H1 (cell line): ENCODE measurements at regions not wholly inside any gene's neighbourhood (a gene's known extent, or its start where the extent isn't known, plus 50 kb on each side); places are given as distances from the start of the nearest gene placed in this dataset.

Experiments used
- HDAC2 ChIP-seq, 2 experiments: fragments of 300-600 bp in 1 of 2; sonication (generic) in 1 of 2; IDR thresholded peaks; 2 replicates each; pipeline ENCODE4 v1.6.1; 2011 to 2012; ENCODE audit warnings: low read depth in 2 of 2, low read length in 2 of 2, mild to moderate bottlenecking in 2 of 2, moderate library complexity in 2 of 2, borderline replicate concordance in 1 of 2, inconsistent platforms in 1 of 2
- JUND ChIP-seq: IDR thresholded peaks from 2 replicates; pipeline ENCODE4 v1.6.1; 2011; ENCODE audit warnings: mild to moderate bottlenecking, improper control_type of control experiment, low read length
- POLR2A ChIP-seq, 2 experiments: IDR thresholded peaks; 1 replicate in 1 of 2; 2 replicates in 1 of 2; pipeline ENCODE4 v1.6.1; 2011; ENCODE audit warnings: low read depth in 2 of 2, low read length in 2 of 2, mild to moderate bottlenecking in 2 of 2; ENCODE audit errors: control extremely low read depth in 1 of 2
- RFX5 ChIP-seq: IDR thresholded peaks from 2 replicates; pipeline ENCODE4 v1.6.1; 2011; ENCODE audit warnings: low read depth, low read length, improper control_type of control experiment, borderline replicate concordance
- SP1 ChIP-seq: IDR thresholded peaks from 2 replicates; pipeline ENCODE4 v1.6.1; 2011; ENCODE audit warnings: low read depth, low read length
- TF ChIP-seq, protein P1 (sequence below): fragments of 300-600 bp; sonication (generic); IDR thresholded peaks from 2 replicates; pipeline ENCODE4 v1.7.1; 2012; ENCODE audit warnings: low read length, moderate library complexity, mild to moderate bottlenecking, inconsistent platforms; ENCODE audit not compliant: insufficient replicate concordance
- TF ChIP-seq, protein P2 (sequence below), 3 experiments: IDR thresholded peaks; 1 replicate in 2 of 3; 2 replicates in 1 of 3; pipeline versions ENCODE4 v1.5.1 to v1.6.1; 2011; ENCODE audit warnings: low read length in 3 of 3, mild to moderate bottlenecking in 3 of 3, inconsistent platforms in 2 of 3, low read depth in 1 of 3, moderate library complexity in 1 of 3; ENCODE audit not compliant: insufficient read depth in 1 of 3; ENCODE audit errors: control extremely low read depth in 1 of 3
- TF ChIP-seq, protein P3 (sequence below): IDR thresholded peaks from 2 replicates; pipeline ENCODE4 v1.6.1; 2012; ENCODE audit warnings: inconsistent platforms

DNA sequence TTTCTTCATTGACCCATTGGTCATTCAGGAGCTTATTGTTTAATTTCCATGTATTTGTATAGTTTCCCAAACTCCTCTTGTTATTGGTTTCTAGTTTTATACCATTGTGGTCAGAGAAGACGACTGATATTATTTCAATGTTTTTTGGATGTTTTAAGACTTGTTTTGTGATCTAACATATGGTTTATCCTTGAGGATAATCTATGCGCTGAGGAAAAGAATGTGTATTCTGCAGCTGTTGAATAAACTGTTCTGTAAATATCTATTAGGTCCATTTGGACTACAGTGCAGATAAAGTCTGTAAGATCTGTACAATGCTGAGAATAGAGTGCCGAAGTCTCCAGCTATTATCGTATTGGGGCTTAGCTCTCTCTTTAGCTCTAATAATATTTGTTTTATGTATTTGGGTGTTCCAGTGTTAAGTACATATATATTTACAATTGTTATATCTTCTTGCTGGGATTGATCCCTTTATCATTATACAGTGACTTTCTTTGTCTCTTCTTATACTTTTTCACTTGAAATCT lies 223.3 kb upstream of the ZNF217 start (continued):
- TF ChIP-seq, protein P1, sequence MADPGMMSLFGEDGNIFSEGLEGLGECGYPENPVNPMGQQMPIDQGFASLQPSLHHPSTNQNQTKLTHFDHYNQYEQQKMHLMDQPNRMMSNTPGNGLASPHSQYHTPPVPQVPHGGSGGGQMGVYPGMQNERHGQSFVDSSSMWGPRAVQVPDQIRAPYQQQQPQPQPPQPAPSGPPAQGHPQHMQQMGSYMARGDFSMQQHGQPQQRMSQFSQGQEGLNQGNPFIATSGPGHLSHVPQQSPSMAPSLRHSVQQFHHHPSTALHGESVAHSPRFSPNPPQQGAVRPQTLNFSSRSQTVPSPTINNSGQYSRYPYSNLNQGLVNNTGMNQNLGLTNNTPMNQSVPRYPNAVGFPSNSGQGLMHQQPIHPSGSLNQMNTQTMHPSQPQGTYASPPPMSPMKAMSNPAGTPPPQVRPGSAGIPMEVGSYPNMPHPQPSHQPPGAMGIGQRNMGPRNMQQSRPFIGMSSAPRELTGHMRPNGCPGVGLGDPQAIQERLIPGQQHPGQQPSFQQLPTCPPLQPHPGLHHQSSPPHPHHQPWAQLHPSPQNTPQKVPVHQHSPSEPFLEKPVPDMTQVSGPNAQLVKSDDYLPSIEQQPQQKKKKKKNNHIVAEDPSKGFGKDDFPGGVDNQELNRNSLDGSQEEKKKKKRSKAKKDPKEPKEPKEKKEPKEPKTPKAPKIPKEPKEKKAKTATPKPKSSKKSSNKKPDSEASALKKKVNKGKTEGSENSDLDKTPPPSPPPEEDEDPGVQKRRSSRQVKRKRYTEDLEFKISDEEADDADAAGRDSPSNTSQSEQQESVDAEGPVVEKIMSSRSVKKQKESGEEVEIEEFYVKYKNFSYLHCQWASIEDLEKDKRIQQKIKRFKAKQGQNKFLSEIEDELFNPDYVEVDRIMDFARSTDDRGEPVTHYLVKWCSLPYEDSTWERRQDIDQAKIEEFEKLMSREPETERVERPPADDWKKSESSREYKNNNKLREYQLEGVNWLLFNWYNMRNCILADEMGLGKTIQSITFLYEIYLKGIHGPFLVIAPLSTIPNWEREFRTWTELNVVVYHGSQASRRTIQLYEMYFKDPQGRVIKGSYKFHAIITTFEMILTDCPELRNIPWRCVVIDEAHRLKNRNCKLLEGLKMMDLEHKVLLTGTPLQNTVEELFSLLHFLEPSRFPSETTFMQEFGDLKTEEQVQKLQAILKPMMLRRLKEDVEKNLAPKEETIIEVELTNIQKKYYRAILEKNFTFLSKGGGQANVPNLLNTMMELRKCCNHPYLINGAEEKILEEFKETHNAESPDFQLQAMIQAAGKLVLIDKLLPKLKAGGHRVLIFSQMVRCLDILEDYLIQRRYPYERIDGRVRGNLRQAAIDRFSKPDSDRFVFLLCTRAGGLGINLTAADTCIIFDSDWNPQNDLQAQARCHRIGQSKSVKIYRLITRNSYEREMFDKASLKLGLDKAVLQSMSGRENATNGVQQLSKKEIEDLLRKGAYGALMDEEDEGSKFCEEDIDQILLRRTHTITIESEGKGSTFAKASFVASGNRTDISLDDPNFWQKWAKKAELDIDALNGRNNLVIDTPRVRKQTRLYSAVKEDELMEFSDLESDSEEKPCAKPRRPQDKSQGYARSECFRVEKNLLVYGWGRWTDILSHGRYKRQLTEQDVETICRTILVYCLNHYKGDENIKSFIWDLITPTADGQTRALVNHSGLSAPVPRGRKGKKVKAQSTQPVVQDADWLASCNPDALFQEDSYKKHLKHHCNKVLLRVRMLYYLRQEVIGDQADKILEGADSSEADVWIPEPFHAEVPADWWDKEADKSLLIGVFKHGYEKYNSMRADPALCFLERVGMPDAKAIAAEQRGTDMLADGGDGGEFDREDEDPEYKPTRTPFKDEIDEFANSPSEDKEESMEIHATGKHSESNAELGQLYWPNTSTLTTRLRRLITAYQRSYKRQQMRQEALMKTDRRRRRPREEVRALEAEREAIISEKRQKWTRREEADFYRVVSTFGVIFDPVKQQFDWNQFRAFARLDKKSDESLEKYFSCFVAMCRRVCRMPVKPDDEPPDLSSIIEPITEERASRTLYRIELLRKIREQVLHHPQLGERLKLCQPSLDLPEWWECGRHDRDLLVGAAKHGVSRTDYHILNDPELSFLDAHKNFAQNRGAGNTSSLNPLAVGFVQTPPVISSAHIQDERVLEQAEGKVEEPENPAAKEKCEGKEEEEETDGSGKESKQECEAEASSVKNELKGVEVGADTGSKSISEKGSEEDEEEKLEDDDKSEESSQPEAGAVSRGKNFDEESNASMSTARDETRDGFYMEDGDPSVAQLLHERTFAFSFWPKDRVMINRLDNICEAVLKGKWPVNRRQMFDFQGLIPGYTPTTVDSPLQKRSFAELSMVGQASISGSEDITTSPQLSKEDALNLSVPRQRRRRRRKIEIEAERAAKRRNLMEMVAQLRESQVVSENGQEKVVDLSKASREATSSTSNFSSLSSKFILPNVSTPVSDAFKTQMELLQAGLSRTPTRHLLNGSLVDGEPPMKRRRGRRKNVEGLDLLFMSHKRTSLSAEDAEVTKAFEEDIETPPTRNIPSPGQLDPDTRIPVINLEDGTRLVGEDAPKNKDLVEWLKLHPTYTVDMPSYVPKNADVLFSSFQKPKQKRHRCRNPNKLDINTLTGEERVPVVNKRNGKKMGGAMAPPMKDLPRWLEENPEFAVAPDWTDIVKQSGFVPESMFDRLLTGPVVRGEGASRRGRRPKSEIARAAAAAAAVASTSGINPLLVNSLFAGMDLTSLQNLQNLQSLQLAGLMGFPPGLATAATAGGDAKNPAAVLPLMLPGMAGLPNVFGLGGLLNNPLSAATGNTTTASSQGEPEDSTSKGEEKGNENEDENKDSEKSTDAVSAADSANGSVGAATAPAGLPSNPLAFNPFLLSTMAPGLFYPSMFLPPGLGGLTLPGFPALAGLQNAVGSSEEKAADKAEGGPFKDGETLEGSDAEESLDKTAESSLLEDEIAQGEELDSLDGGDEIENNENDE = no peak
- TF ChIP-seq, protein P2, sequence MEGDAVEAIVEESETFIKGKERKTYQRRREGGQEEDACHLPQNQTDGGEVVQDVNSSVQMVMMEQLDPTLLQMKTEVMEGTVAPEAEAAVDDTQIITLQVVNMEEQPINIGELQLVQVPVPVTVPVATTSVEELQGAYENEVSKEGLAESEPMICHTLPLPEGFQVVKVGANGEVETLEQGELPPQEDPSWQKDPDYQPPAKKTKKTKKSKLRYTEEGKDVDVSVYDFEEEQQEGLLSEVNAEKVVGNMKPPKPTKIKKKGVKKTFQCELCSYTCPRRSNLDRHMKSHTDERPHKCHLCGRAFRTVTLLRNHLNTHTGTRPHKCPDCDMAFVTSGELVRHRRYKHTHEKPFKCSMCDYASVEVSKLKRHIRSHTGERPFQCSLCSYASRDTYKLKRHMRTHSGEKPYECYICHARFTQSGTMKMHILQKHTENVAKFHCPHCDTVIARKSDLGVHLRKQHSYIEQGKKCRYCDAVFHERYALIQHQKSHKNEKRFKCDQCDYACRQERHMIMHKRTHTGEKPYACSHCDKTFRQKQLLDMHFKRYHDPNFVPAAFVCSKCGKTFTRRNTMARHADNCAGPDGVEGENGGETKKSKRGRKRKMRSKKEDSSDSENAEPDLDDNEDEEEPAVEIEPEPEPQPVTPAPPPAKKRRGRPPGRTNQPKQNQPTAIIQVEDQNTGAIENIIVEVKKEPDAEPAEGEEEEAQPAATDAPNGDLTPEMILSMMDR (IDR thresholded peaks at IDR 0.05; ENCODE audit: control extremely low read depth in 1 of 3, insufficient read depth in 1 of 3, low read depth in 1 of 3, low read length in 3 of 3) = no peak
- no peak for TF ChIP-seq SP1
- TF ChIP-seq RFX5 = no peak
- TF ChIP-seq POLR2A (IDR thresholded peaks at IDR 0.05; ENCODE audit: control extremely low read depth in 1 of 2, low read depth in 2 of 2, low read length in 2 of 2) = no peak
- TF ChIP-seq JUND = no peak
- no peak for TF ChIP-seq HDAC2 (IDR thresholded peaks at IDR 0.05; ENCODE audit: borderline replicate concordance in 1 of 2, low read depth in 2 of 2, low read length in 2 of 2)
- TF ChIP-seq, protein P3, sequence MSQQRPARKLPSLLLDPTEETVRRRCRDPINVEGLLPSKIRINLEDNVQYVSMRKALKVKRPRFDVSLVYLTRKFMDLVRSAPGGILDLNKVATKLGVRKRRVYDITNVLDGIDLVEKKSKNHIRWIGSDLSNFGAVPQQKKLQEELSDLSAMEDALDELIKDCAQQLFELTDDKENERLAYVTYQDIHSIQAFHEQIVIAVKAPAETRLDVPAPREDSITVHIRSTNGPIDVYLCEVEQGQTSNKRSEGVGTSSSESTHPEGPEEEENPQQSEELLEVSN = no peak
